ENCODE measurements at regions not wholly inside any gene's neighbourhood (a gene's known extent, or its start where the extent isn't known, plus 50 kb on each side); places are given as distances from the start of the nearest gene placed in this dataset.
"Not testable (repeated sequence)": the region's sequence is repeated elsewhere in the genome, so short reads cannot be mapped to it uniquely, and the experiment has no call there.

DNA sequence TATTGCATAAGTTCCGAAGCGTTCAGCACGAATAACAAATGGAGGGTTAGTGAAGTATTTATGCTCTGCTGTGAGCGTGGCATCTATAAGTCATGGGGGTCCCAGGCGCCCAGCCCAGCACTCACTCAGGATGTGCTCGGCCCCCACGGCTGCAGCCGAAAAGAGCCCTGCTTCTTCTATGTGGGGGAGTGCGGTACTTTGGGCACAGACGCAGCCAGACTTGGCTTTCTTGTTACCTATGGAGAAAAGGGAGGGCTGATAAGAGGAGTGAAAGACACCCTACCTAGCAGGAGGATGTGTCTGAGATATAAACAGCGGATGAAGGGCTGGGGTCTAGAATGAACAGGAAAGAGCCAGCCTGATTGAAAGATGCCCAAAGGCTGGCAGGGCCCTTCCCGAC, 51.4 kb downstream of the MRPL36 start:
- DNase-seq, result no peak

GRCh38 chr5:1747803-1748085, 51.9 kb downstream of the MRPL36 start:
- no peak for DNase-seq

DNA sequence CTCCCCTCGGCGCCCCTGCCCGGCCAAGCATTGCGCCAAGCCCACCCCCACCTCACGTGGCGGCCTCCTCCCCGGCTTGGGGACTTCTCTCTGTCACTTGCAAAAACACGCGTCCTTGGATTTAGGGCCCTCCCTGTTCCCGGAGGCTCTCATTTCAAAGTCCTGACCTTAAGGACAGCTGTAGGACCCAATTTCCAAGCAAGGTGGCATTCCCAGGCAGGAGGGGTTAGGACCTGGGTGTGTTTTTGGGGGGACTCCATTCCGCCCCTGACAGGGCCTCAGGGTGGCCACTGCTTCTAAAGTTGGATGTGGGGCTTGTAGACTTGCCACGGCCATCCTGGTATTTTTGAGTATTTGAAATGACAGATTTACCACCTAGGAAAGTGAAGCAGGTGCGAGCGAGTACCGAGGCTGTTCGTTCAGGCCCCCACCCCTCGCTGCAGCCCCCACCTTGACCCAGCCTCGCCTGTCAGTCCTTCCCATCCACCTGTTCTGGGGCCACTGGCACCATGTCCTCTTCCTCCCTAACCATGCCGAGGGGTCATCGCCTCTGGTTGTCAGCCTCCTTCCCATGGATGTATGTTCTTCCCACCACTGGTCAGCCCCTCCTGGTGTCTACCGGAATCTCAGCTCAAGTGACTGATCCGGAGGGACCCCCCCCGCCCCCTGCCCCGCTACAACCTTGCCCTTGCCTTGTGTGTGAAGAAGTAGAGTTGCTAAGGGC, 52.4 kb downstream of the MRPL36 start:
- no peak for DNase-seq

DNA sequence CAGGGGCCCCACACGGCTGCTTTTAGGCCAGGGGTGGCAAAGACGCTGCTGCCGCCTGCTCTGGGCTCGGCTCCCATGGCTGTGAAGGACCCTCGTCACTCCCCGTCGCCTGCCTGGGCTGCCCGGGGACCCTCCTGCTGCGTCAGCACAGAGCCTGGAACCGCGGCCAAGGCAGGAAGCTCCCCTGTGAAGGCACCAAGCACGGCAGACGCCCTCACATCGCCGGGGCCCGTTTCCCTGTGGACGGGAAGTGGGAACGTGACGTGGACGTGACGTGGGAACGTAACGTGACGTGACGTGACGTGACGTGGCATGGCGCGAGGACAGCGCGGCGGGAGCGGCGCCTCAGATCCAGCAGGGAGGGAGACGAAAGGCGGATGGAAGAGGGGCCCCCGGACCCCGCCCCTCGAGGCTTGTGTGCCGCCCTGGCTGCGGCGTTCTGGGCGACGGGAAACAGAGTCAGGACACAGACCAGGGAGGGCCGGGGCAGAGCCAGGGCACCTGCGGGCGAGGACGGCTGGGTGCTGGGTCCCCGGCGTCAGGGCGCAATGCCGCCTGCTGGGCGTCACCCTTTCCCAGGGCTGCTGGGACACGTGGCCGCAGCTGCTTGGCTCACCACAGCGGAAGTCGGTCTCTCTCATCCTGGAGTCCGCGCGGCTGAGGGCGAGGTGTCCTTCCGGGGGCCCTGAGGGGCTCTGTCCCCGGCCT, 53.1 kb downstream of the MRPL36 start:
- DNase-seq, result no peak

GRCh38 chr5:1745796-1746370, 53.8 kb downstream of the MRPL36 start:
- DNase-seq, result no peak

DNA sequence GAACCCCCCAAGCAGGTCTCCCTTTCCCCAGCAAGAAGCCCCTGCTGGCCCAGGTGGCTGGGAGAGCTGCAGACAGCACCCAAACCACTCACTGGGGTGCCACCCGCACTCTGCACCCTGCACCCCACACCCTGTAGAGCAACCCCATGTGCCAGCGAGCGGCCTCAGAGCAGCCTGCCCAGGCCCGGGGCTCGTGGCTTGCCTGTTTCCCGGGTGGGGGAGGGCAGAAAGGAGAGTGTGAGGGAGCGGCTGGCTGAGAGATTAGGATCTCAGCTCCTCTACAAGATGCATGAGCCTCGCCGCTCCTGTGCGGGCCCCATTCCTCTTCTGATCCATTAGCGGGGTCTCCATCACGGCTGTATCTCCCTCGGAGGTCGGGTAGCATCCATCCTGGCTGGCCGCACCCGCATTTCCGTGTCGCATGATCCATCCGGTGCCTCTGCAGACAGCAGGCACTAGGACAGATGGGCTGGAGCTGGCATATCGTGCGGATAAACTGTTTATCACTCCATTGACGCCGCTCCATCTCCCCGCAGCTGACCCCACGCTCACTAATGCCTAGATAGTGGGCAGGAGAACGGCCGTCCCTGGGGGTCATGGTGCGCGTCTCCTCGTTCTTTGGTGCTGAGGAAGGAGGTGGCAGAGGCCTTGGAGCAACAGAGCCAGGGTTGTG, 54.4 kb downstream of the MRPL36 start:
- no peak for DNase-seq

DNA sequence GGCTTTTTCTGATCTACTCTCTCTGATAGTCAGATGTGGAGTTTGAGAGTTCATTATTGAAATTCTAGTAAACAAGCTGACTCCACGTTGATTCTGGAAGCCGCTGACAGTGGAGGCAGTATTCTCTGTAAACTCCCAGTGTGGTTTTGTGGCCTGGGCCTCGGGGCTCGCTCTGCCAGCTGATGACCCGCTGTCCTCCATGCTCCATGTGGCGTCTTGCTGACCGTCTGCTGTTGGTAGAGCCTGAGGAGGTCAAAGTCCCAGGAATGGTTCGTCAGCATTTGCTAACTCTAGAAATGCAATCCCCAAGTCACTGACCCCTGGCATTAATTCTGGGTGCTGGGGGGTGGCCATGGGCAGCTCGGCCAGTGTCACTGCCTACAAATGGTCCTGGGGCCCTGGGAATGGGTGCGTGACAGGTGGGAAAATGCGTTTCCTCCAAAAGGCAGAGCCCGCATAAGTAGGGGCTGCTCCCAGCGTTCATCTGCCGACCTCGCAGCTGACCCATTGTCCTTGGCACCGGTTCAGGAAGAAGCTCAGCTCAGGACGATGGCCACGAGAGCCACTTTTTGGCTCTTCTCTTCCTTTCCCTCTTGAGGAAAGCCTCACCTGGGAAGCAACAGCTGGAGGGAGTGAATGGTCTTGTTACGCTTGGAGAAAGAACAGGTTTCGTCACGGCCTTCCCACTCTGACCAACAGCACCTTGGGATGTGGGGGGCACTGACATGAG, 55.1 kb downstream of the MRPL36 start:
- no peak for DNase-seq

GRCh38 chr5:1743769-1744085, 55.9 kb downstream of the MRPL36 start:
- no peak for DNase-seq

DNA sequence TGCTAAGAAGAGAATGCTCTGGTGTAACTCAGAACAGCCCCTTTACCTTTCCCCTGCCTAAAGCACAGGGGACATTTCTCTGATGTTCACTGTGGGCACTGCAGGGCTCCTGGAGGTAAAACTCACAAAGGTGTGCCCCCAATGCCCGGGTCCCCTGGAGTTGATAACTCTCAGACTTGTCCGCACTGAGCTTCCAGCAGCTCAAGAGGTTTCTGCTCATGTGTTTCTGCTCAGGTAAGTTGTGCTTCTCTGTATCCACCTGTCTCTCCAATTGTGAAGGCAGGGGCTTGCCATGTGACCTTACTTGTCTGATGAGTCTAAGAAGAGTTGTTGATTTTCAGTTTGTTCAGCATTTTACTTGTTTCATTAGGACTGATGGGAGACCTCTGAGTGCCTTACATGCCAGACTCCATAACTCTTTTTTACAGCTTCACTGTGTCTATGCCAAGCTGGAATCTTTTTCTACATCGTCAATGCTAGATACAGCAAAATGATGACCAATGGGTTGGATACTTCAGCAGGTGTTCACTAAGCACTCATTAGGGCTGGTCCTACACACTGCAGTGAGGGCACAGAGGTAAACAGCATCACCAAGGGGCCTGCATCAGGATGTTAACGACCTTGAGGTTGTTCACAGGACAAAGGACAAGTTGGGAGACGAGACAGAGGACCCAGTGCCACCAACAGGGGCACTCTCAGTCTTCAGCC, 56.4 kb downstream of the MRPL36 start:
- DNase-seq, result no peak

GRCh38 chr5:1737790-1738405, 61.7 kb downstream of the MRPL36 start:
- DNase-seq, result peak; percentile 52

DNA sequence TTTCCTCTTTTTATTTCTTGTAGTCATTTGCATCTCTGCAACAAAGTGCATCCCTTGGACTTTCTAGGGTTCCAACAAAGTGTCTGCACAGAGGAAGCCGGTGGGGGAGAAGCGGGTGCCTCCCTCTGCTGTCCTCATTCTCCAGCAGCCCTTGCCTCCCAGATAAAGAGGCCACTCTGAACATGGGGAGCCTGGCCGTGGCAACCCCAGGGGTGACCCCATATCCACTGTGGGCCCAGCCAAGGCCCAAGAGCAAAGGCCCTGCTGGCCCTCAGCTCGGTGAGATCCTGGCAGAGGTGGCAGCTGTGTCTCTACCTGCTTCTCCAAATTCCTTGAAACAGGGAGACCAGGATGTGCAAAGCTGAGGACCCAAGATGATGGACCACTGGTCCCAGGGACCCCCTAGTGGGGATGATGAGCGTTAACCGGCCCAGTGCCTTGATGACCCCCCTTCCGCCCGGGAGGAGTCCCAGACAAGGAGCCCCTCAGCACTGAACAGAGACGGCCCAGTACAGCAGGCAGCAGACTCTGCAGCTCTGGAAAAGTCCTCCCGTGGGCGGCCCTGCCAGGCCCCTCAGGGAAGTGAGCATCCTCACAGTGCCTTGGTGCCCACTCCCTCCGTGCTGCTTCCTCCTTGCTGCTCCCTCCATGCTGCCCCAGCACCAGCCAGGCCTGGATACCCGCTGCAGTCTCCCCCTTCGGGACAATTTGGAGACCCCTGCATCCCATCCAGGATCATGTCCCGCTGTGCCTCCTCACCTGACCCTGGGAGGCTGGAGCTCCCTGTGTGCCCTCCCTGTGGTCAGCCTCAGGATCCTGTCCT, 62.5 kb downstream of the MRPL36 start:
- DNase-seq, result no peak

GRCh38 chr5:1736065-1736464, 63.6 kb downstream of the MRPL36 start:
- DNase-seq, result no peak

DNA sequence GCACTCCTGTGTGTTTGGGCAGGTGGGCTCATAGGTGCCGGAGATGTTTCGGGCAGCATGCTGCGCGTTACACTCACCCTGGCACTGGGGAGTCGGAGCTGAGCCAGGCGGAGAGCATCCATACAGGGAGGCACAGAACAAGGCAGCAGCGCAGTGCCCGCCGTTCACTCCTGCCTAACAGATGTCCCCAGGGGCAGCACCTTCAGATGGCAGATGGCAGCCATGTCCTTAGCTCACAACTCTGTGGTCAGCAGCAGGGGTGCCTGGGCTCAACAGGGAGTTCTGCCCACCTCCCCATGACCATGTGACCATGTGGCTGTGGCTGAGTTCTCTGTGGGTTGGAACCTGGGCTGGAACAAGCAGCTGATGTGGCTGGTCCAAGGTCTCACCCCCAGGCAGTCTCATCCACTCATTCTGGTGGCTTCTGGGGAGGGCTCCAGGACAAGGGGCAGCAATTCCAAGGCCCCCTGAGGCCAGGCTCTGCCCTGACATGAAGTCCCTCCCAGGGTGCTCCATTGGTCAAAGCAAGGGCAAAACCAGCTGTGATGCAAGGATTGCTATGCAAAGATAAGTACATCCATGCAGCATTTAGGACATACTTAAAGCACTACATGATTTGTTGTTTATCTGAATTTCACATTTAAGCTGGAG, 64.2 kb downstream of the MRPL36 start:
- no peak for DNase-seq

DNA sequence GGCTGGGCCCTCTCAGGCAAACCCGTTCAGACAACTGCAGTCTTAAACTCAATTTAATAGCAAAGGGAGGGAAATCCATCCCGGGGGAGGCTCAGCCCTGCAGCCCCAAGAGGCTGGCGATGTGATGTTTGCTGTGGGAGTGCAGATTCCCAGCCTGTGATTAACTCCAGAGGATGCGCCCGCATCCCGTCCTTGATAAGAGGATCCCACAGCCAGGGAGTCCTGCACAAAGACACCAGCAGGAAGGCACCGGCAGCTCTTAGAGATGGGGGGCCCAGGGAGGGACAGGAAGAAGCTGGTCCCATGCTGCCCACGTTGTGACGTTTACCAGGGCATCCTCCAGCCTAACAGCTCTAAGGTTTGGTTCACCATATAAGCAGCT, 64.7 kb downstream of the MRPL36 start:
- DNase-seq, result no peak

DNA sequence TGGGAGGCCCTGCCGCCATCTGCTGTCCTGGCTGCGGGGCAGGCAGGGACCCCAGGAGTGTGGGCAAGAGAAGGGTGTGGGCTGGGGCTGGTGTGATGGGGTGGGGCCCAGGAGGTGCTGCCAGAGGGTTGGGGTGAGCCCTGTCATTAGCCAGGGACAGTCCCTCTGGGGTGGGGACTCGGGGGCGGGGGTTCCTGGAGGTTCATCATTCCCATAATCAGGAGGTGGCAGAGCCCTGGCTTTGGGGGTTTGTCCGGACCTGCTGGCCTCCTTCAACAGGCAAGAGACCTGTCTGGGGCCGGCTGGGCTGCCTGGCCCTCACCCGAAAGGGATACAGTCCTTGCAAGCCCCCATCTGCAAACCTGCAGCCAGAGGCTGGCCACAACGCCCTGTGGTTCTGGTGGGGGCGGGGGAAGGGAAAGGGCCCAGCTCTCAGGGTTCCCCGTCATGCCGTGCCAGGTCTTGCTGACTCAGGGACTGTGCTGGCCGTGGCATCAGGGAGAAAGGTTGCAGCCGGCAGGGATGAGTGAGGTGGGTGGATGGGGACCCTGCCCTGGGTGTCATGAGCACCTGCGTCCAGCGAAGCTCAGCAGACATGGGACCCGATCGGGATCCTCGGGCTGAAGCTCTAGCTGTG, 65.2 kb downstream of the MRPL36 start:
- no peak for DNase-seq

- DNase-seq, result no peak
Observed at GRCh38 chr5:1733369-1733768, 66.3 kb downstream of the MRPL36 start.

- DNase-seq, result no peak
Observed at GRCh38 chr5:1732945-1733344, 66.7 kb downstream of the MRPL36 start.

DNA sequence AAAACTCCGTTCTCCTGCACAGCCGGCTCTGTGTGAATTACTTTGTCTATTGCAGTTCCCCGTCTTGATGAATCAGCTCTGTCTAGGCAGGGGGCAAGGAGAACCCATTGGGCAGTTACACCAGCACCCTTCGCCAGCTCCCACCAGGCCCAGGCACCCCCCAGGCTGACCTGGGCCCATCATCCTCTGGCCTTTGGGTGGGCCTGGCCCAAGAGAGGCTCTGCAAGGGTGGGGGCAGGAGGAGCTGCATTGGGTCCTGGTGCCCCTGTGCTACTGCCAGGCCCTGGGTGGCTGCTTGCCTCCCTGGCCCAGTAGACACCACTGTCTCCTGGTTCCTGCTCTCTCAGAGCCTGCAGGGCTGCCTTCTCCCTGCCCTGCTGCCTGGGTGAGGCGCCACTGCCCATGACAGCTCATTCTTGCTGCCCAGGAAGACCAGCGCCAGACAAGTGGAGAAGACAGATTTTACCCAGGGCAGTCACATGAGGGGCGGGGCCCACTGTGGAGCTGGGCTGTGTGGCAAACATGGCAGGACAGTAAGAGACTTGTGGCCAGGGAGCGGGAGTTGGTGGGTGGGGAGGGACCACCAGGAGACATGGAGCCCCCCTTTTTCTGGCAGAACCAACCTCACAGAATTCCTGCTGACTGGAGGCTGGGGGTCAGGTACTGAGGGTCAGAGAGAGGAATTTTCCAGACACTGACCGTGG, 67.2 kb downstream of the MRPL36 start:
- no peak for DNase-seq

- not testable (repeated sequence) for DNase-seq
Observed at GRCh38 chr5:1731855-1732237, 67.8 kb downstream of the MRPL36 start.
